ENCODE measurements at regions not wholly inside any gene's neighbourhood (a gene's known extent, or its start where the extent isn't known, plus 50 kb on each side); places are given as distances from the start of the nearest gene placed in this dataset.
"Not testable (repeated sequence)": the region's sequence is repeated elsewhere in the genome, so short reads cannot be mapped to it uniquely, and the experiment has no call there.

- TF ChIP-seq, protein P1, sequence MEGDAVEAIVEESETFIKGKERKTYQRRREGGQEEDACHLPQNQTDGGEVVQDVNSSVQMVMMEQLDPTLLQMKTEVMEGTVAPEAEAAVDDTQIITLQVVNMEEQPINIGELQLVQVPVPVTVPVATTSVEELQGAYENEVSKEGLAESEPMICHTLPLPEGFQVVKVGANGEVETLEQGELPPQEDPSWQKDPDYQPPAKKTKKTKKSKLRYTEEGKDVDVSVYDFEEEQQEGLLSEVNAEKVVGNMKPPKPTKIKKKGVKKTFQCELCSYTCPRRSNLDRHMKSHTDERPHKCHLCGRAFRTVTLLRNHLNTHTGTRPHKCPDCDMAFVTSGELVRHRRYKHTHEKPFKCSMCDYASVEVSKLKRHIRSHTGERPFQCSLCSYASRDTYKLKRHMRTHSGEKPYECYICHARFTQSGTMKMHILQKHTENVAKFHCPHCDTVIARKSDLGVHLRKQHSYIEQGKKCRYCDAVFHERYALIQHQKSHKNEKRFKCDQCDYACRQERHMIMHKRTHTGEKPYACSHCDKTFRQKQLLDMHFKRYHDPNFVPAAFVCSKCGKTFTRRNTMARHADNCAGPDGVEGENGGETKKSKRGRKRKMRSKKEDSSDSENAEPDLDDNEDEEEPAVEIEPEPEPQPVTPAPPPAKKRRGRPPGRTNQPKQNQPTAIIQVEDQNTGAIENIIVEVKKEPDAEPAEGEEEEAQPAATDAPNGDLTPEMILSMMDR (IDR thresholded peaks at IDR 0.05) = not testable (repeated sequence)
- TF ChIP-seq POLR2AphosphoS5, POLR2A (IDR thresholded peaks at IDR 0.05): not testable (repeated sequence)
Observed at GRCh38 chr3:125766931-125767330, 171.6 kb upstream of the OSBPL11 start.

Data from gastroesophageal sphincter (tissue), 3 donors.